ENCODE measurements at regions not wholly inside any gene's neighbourhood (a gene's known extent, or its start where the extent isn't known, plus 50 kb on each side); places are given as distances from the start of the nearest gene placed in this dataset.
"Not testable (repeated sequence)": the region's sequence is repeated elsewhere in the genome, so short reads cannot be mapped to it uniquely, and the experiment has no call there.

GRCh38 chr5:99589424-99589823, 660.6 kb upstream of the CHD1 start:
- TF ChIP-seq CTCF (IDR thresholded peaks at IDR 0.05): no peak
- Histone ChIP-seq H3K9me3 (no peaks in the 10 kb centered on the region), H3K27me3 (ENCODE audit: insufficient read depth in 3 of 3, low read length in 2 of 3) (no peaks in the 10 kb centered on the region), H3K4me1 (no peaks in the 10 kb centered on the region), H3K4me3 (no peak overlapping the region), H3K36me3 (ENCODE audit: insufficient read depth in 1 of 2, low read depth in 1 of 2) (no peaks in the 10 kb centered on the region), H3K27ac (no peak overlapping the region)
- ATAC-seq (no peak), DNase-seq (no peak)
- 88 to 91% (median 91%) methylated on average over 1 of the region's 1 CpG for WGBS, 3 donors
- intact Hi-C loops (cut with DNase I): no loop called here

GRCh38 chr5:99587983-99588382, 659.2 kb upstream of the CHD1 start:
- no peaks in the 10 kb centered on the region for H3K4me1 ChIP-seq
- no peak overlapping the region for H3K4me3 ChIP-seq
- no peaks in the 10 kb centered on the region for H3K27me3 ChIP-seq (ENCODE audit: insufficient read depth in 3 of 3, low read length in 2 of 3)
- ATAC-seq (no peak), DNase-seq (no peak)
- WGBS, 3 donors: 77 to 86% (median 81%) methylated on average over 1 of the region's 1 CpG
- H3K9me3 ChIP-seq: no peaks in the 10 kb centered on the region
- no peaks in the 10 kb centered on the region for H3K36me3 ChIP-seq (ENCODE audit: insufficient read depth in 1 of 2, low read depth in 1 of 2)
- TF ChIP-seq CTCF (IDR thresholded peaks at IDR 0.05): no peak
- H3K27ac ChIP-seq: no peak overlapping the region
- intact Hi-C loops (cut with DNase I): no loop called here

- H3K4me3 ChIP-seq: no peak overlapping the region
- no peaks in the 10 kb centered on the region for H3K27me3 ChIP-seq (ENCODE audit: insufficient read depth in 3 of 3, low read length in 2 of 3)
- intact Hi-C loops (cut with DNase I): no loop called here
- H3K36me3 ChIP-seq (ENCODE audit: insufficient read depth in 1 of 2, low read depth in 1 of 2): no peaks in the 10 kb centered on the region
- H3K9me3 ChIP-seq: no peaks in the 10 kb centered on the region
- no peak for TF ChIP-seq CTCF (IDR thresholded peaks at IDR 0.05)
- DNase-seq: no peak
- H3K4me1 ChIP-seq: no peaks in the 10 kb centered on the region
- no peak overlapping the region for H3K27ac ChIP-seq
- ATAC-seq: no peak
Observed at GRCh38 chr5:99586878-99587277, 658.1 kb upstream of the CHD1 start.

- H3K36me3 ChIP-seq (ENCODE audit: insufficient read depth in 1 of 2, low read depth in 1 of 2); H3K27ac ChIP-seq; H3K27me3 ChIP-seq (ENCODE audit: insufficient read depth in 3 of 3, low read length in 2 of 3); intact Hi-C loops (cut with DNase I); H3K9me3 ChIP-seq; H3K4me3 ChIP-seq; ATAC-seq; H3K4me1 ChIP-seq; DNase-seq: not testable (repeated sequence)
- WGBS, 3 donors: 75 to 87% (median 78%) methylated on average over 3 of the region's 3 CpGs
Observed at GRCh38 chr5:99581204-99581603, 652.4 kb upstream of the CHD1 start.

- H3K4me1 ChIP-seq; intact Hi-C loops (cut with DNase I); H3K4me3 ChIP-seq; H3K27ac ChIP-seq; ATAC-seq; H3K36me3 ChIP-seq (ENCODE audit: insufficient read depth in 1 of 2, low read depth in 1 of 2); H3K9me3 ChIP-seq; H3K27me3 ChIP-seq (ENCODE audit: insufficient read depth in 3 of 3, low read length in 2 of 3); DNase-seq: not testable (repeated sequence)
- 86 to 89% (median 88%) methylated on average over 15 of the region's 15 CpGs for WGBS, 3 donors
Observed at GRCh38 chr5:99562937-99563627, 634.3 kb upstream of the CHD1 start.
